ENCODE measurements at regions not wholly inside any gene's neighbourhood (a gene's known extent, or its start where the extent isn't known, plus 50 kb on each side); places are given as distances from the start of the nearest gene placed in this dataset.

DNA sequence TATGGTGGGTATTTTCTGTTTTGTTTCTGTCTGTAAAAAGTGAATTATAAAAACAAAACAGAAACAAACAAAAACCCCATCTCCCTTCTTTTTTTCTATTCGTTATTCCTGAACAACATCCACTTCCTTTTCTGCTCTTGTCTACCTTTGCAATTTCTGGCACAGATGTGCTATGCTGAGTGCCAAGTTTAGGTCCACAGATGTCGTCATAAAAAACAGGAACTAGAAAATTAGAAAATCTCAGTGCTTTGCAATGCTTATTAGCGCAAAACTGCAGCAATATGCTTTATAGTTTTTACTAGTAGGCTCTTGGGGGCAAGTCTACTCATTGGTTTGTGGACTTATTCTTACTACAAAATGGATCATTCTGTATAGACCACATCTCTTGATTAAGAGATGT lies 94.2 kb upstream of the PRKCQ start:
- no peak for TF ChIP-seq EP300 (IDR thresholded peaks at IDR 0.05)
- TF ChIP-seq, protein P1, sequence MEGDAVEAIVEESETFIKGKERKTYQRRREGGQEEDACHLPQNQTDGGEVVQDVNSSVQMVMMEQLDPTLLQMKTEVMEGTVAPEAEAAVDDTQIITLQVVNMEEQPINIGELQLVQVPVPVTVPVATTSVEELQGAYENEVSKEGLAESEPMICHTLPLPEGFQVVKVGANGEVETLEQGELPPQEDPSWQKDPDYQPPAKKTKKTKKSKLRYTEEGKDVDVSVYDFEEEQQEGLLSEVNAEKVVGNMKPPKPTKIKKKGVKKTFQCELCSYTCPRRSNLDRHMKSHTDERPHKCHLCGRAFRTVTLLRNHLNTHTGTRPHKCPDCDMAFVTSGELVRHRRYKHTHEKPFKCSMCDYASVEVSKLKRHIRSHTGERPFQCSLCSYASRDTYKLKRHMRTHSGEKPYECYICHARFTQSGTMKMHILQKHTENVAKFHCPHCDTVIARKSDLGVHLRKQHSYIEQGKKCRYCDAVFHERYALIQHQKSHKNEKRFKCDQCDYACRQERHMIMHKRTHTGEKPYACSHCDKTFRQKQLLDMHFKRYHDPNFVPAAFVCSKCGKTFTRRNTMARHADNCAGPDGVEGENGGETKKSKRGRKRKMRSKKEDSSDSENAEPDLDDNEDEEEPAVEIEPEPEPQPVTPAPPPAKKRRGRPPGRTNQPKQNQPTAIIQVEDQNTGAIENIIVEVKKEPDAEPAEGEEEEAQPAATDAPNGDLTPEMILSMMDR (IDR thresholded peaks at IDR 0.05) = no peak
